IMR-90 (cell line): ENCODE measurements at regions not wholly inside any gene's neighbourhood (a gene's known extent, or its start where the extent isn't known, plus 50 kb on each side); places are given as distances from the start of the nearest gene placed in this dataset.

Experiments
- ATAC-seq: fragments of 200-7000 bp; cut with Tn5 transposase; 2 replicates; pipeline ENCODE4 v1.9.1; 2020; ENCODE audit warnings: low read depth, mild to moderate bottlenecking, moderate library complexity
- BruUV-seq: library from RNA; stranded (reverse); fragments of 400-500 nt; replicated peaks from 2 replicates; lab custom pipeline; 2021; lab: Mats Ljungman, UMichigan
- CTCF ChIA-PET: fragments of 300-600 bp; formaldehyde crosslinking; extraction: SDS; loops from one replicate; lab custom pipeline; 2021; ENCODE audit warnings: antibody characterized with exemption; lab: Yijun Ruan, JAX
- POLR2A ChIA-PET: fragments of 300-600 bp; sonication (Branson Sonifier 250); formaldehyde crosslinking; loops from one replicate; lab custom pipeline; 2022; ENCODE audit warnings: antibody characterized with exemption; ENCODE audit not compliant: unreplicated experiment; lab: Charles Lee
- DNase-seq: peaks from one replicate; pipeline ENCODE4 v3.0.0; 2013
- H2AFZ ChIP-seq: replicated peaks from 2 replicates; pipeline ENCODE3; 2013; ENCODE audit warnings: low read length, mild to moderate bottlenecking; ENCODE audit not compliant: poor library complexity
- H2AK5ac ChIP-seq: 2 replicates; pipeline ENCODE4 v1.6.1; 2013; ENCODE audit warnings: low read depth, low read length, inconsistent platforms
- H2AK9ac ChIP-seq: replicated peaks from 2 replicates; pipeline ENCODE3; 2013; ENCODE audit warnings: mild to moderate bottlenecking, low read depth, low read length, moderate library complexity; ENCODE audit not compliant: poor library complexity
- H2BK120ac ChIP-seq: 2 replicates; pipeline ENCODE4 v1.6.1; 2013; ENCODE audit warnings: low read depth, low read length, inconsistent platforms
- H2BK15ac ChIP-seq: 3 replicates; pipeline ENCODE4 v1.6.1; 2013; ENCODE audit warnings: low read depth, low read length, inconsistent platforms
- H2BK20ac ChIP-seq: 2 replicates; pipeline ENCODE4 v1.6.1; 2013; ENCODE audit warnings: low read depth, mild to moderate bottlenecking, inconsistent platforms, low read length, moderate library complexity
- H2BK5ac ChIP-seq: 2 replicates; pipeline ENCODE4 v1.6.1; 2013; ENCODE audit warnings: mild to moderate bottlenecking, low read depth, low read length, inconsistent platforms; ENCODE audit not compliant: poor library complexity, severe bottlenecking
- H3K14ac ChIP-seq: replicated peaks from 2 replicates; pipeline ENCODE4 v1.6.1; 2013; ENCODE audit warnings: low read depth, low read length, inconsistent platforms
- H3K18ac ChIP-seq: 2 replicates; pipeline ENCODE4 v1.6.1; 2013; ENCODE audit warnings: low read depth, low read length, control low read depth
- H3K23ac ChIP-seq: 2 replicates; pipeline ENCODE4 v1.6.1; 2013; ENCODE audit warnings: low read depth, low read length, inconsistent platforms
- H3K27ac ChIP-seq: 2 replicates; pipeline ENCODE4 v1.5.1; 2013; ENCODE audit warnings: mild to moderate bottlenecking, control low read depth, low read length; ENCODE audit not compliant: insufficient read depth
- H3K27me3 ChIP-seq: 2 replicates; pipeline ENCODE4 v1.6.1; 2013; ENCODE audit warnings: low read length; ENCODE audit not compliant: control insufficient read depth, insufficient read depth
- H3K36me3 ChIP-seq: 2 replicates; pipeline ENCODE4 v1.6.1; 2013; ENCODE audit warnings: low read length, mixed read lengths; ENCODE audit not compliant: control insufficient read depth, insufficient read depth
- H3K4ac ChIP-seq: 2 replicates; pipeline ENCODE4 v1.6.1; 2013; ENCODE audit warnings: low read depth, low read length, inconsistent platforms
- H3K4me1 ChIP-seq: 2 replicates; pipeline ENCODE4 v1.6.1; 2013; ENCODE audit warnings: low read length, mixed read lengths; ENCODE audit not compliant: control insufficient read depth, insufficient read depth
- H3K4me2 ChIP-seq: 2 replicates; pipeline ENCODE4 v1.6.1; 2013; ENCODE audit warnings: low read depth, mild to moderate bottlenecking, control low read depth, low read length, moderate library complexity
- H3K4me3 ChIP-seq: 2 replicates; pipeline ENCODE4 v1.5.1; 2013; ENCODE audit warnings: low read depth, mild to moderate bottlenecking, control low read depth, low read length, moderate library complexity; ENCODE audit not compliant: insufficient read depth
- H3K56ac ChIP-seq: 2 replicates; pipeline ENCODE4 v1.6.1; 2013; ENCODE audit warnings: low read length, inconsistent platforms; ENCODE audit not compliant: insufficient read depth; ENCODE audit errors: extremely low read depth
- H3K79me1 ChIP-seq, 2 experiments: 2 replicates each; pipeline ENCODE4 v1.6.1; 2013; ENCODE audit warnings: low read length in 2 of 2, inconsistent platforms in 1 of 2, low read depth in 1 of 2
- H3K9ac ChIP-seq: 2 replicates; pipeline ENCODE4 v1.6.1; 2013; ENCODE audit warnings: low read depth, low read length, control low read depth
- H3K9me1 ChIP-seq: 2 replicates; pipeline ENCODE4 v1.6.1; 2013; ENCODE audit warnings: low read length, inconsistent platforms; ENCODE audit not compliant: insufficient read depth
- H3K9me3 ChIP-seq: 2 replicates; pipeline ENCODE4 v1.6.1; 2013; ENCODE audit warnings: low read length; ENCODE audit not compliant: control insufficient read depth, insufficient read depth
- H4K20me1 ChIP-seq: 2 replicates; pipeline ENCODE4 v1.6.1; 2013; ENCODE audit warnings: low read length, inconsistent platforms; ENCODE audit not compliant: insufficient read depth
- H4K5ac ChIP-seq: 2 replicates; pipeline ENCODE4 v1.6.1; 2013; ENCODE audit warnings: mild to moderate bottlenecking, low read depth, low read length, control low read depth
- H4K8ac ChIP-seq, 2 experiments: 2 replicates each; pipeline ENCODE4 v1.6.1; 2013; ENCODE audit warnings: low read depth in 2 of 2, low read length in 2 of 2, control low read depth in 1 of 2, inconsistent platforms in 1 of 2
- H4K91ac ChIP-seq: 2 replicates; pipeline ENCODE4 v1.6.1; 2013; ENCODE audit warnings: low read depth, low read length, inconsistent platforms; ENCODE audit not compliant: insufficient read depth
- BHLHE40 ChIP-seq: fragments of 150-350 bp; IDR thresholded peaks from 2 replicates; pipeline ENCODE4 v1.6.1; 2016; ENCODE audit warnings: mild to moderate bottlenecking, low read depth, low read length
- CEBPB ChIP-seq: IDR thresholded peaks from 2 replicates; pipeline ENCODE4 v1.6.1; 2012; ENCODE audit warnings: low read depth, low read length, improper control_type of control experiment
- CHD1 ChIP-seq: IDR thresholded peaks from 2 replicates; pipeline ENCODE4 v1.6.1; 2012; ENCODE audit warnings: low read depth, low read length, improper control_type of control experiment
- CTCF ChIP-seq: conservative IDR thresholded peaks from 2 replicates; pipeline ENCODE4 v1.5.1; 2012; ENCODE audit warnings: mild to moderate bottlenecking, low read depth, low read length, improper control_type of control experiment
- ELK1 ChIP-seq: fragments of 150-350 bp; IDR thresholded peaks from 2 replicates; pipeline ENCODE4 v1.6.1; 2016; ENCODE audit warnings: low read depth, mild to moderate bottlenecking, low read length, moderate library complexity, borderline replicate concordance
- FOS ChIP-seq: fragments of 150-350 bp; IDR thresholded peaks from 2 replicates; pipeline ENCODE4 v1.6.1; 2016; ENCODE audit warnings: low read depth, low read length
- MAZ ChIP-seq: IDR thresholded peaks from 2 replicates; pipeline ENCODE4 v1.6.1; 2012; ENCODE audit warnings: low read depth, mild to moderate bottlenecking, low read length, improper control_type of control experiment, moderate library complexity, borderline replicate concordance
- NFE2L2 ChIP-seq: fragments of 150-350 bp; IDR thresholded peaks from 2 replicates; pipeline ENCODE4 v1.6.1; 2016; ENCODE audit warnings: low read depth, mild to moderate bottlenecking, low read length
- POLR2A ChIP-seq: IDR thresholded peaks from 2 replicates; pipeline ENCODE4 v1.6.1; 2012; ENCODE audit warnings: mild to moderate bottlenecking, low read depth, low read length
- RAD21 ChIP-seq: IDR thresholded peaks from 2 replicates; pipeline ENCODE4 v1.6.1; 2012; ENCODE audit warnings: low read length, improper control_type of control experiment
- RCOR1 ChIP-seq: IDR thresholded peaks from 2 replicates; pipeline ENCODE4 v1.6.1; 2012; ENCODE audit warnings: mild to moderate bottlenecking, low read length, improper control_type of control experiment; ENCODE audit not compliant: insufficient replicate concordance
- RFX5 ChIP-seq: IDR thresholded peaks from 2 replicates; pipeline ENCODE4 v1.8.0; 2012; ENCODE audit warnings: low read depth, mild to moderate bottlenecking, low read length, moderate library complexity
- SMC3 ChIP-seq: fragments of 150-350 bp; IDR thresholded peaks from 2 replicates; pipeline ENCODE4 v1.6.1; 2016; ENCODE audit warnings: low read depth, mild to moderate bottlenecking, antibody characterized with exemption, low read length, moderate library complexity
- WGBS, 2 experiments: methylation state at CpG; one replicate each; pipeline versions ENCODE4 v1.1.5 to v1.1.7; 2013; ENCODE audit warnings: missing lambda C conversion rate in 2 of 2; ENCODE audit not compliant: insufficient read length in 1 of 2; ENCODE audit errors: extremely low coverage in 2 of 2; 5-methylcytosine and 5-hydroxymethylcytosine counted together
- dilution Hi-C: fragments of 300-500 bp; cut with HindIII; formaldehyde crosslinking; loops from one replicate; pipeline ENCODE4 v1.14.3; 2018; ENCODE audit warnings: low sequenced_read_pairs; ENCODE audit not compliant: unreplicated experiment
- in situ Hi-C: fragments of 300-500 bp; cut with MboI; formaldehyde crosslinking; loops from 3 replicates; pipeline ENCODE4 v1.14.3; 2019; ENCODE audit warnings: low sequenced_read_pairs, inconsistent platforms, mixed read lengths
- intact Hi-C: fragments of 100-400 bp; cut with micrococcal nuclease; formaldehyde crosslinking; loops from 2 replicates; pipeline ENCODE4 v1.10.0; 2022

- no peak overlapping the region for H4K8ac ChIP-seq
- H3K56ac ChIP-seq: no peak overlapping the region
- TF ChIP-seq CTCF (no peak), SMC3 (no peak), MAZ (no peak), CEBPB (no peak), RFX5 (no peak), BHLHE40 (no peak), POLR2A (no peak), CHD1 (no peak), RAD21 (no peak), ELK1 (no peak), RCOR1 (no peak), FOS (no peak), NFE2L2 (no peak)
- dilution Hi-C loops (no loop called here), in situ Hi-C loops (no loop called here), intact Hi-C loops (no loop called here)
- H3K4me3 ChIP-seq: no peak overlapping the region
- no peak overlapping the region for H2AK9ac ChIP-seq
- BruUV-seq: no TSS peak
- H3K79me1 ChIP-seq: no peaks in the 10 kb centered on the region
- H3K14ac ChIP-seq: no peak overlapping the region
- no peak overlapping the region for H3K4me2 ChIP-seq
- no peak overlapping the region for H2BK120ac ChIP-seq
- ATAC-seq (no peak), DNase-seq (no peak)
- H3K18ac ChIP-seq: no peak overlapping the region
- H2BK15ac ChIP-seq: no peak overlapping the region
- peaks cover 37% of the 10 kb centered on the region for H3K27me3 ChIP-seq
- no peak overlapping the region for H2AK5ac ChIP-seq
- no peak overlapping the region for H3K4ac ChIP-seq
- no peak overlapping the region for H4K5ac ChIP-seq
- no peaks in the 10 kb centered on the region for H4K20me1 ChIP-seq
- no peak overlapping the region for H2AFZ ChIP-seq
- H2BK5ac ChIP-seq: no peak overlapping the region
- no peak overlapping the region for H2BK20ac ChIP-seq
- no peaks in the 10 kb centered on the region for H3K4me1 ChIP-seq
- no peak overlapping the region for H3K27ac ChIP-seq
- CTCF ChIA-PET: no interaction called here
- POLR2A ChIA-PET: no interaction called here
- WGBS, 2 experiments: 17% methylated on average over 2 of the region's 10 CpGs; no CpG with 5 or more reads in 1 of the 2 experiments
- no peaks in the 10 kb centered on the region for H3K9me1 ChIP-seq
- no peaks in the 10 kb centered on the region for H3K36me3 ChIP-seq
- H3K23ac ChIP-seq: no peak overlapping the region
- no peak overlapping the region for H4K91ac ChIP-seq
- H3K9ac ChIP-seq: no peak overlapping the region
- no peaks in the 10 kb centered on the region for H3K9me3 ChIP-seq
Observed at GRCh38 chr1:47510282-47510811, 72.5 kb downstream of the FOXD2 start.
